ENCODE measurements at regions not wholly inside any gene's neighbourhood (a gene's known extent, or its start where the extent isn't known, plus 50 kb on each side); places are given as distances from the start of the nearest gene placed in this dataset.
A peak's percentile ranks its signal among the peaks of the same experiment; 100 is the strongest.

GRCh38 chr12:115657081-115658013 is 620.1 kb downstream of the MED13L start:
- no peak overlapping the region for H3K4me3 ChIP-seq
- H3K27me3 ChIP-seq (ENCODE audit: control insufficient read depth in 3 of 3, insufficient read depth in 3 of 3, low read length in 2 of 3) = no peaks in the 10 kb centered on the region
- H3K9me3 ChIP-seq (ENCODE audit: control insufficient read depth in 4 of 4, insufficient read depth in 3 of 4, low read length in 3 of 4) = no peaks in the 10 kb centered on the region
- no peak for TF ChIP-seq CTCF (IDR thresholded peaks at IDR 0.05; ENCODE audit: control extremely low read depth, extremely low read depth)
- no peak for DNase-seq
- H3K4me1 ChIP-seq (ENCODE audit: control insufficient read depth in 5 of 5, insufficient read depth in 5 of 5, low read length in 5 of 5) = peaks cover 0 to 11% (median 0%) of the 10 kb centered on the region in 5 donors
- 64 to 69% methylated on average over 6 to 7 of the region's 7 CpGs for WGBS, 2 donors
- H3K27ac ChIP-seq (ENCODE audit: low read depth in 1 of 2, low read length in 1 of 2) = peak overlapping the region in 1 of 2 donors; percentile 40
- no peaks in the 10 kb centered on the region for H3K36me3 ChIP-seq (ENCODE audit: control insufficient read depth in 4 of 4, insufficient read depth in 4 of 4, low read length in 4 of 4)
- no peak for ATAC-seq (ENCODE audit: insufficient read depth, low FRiP score)
- no peak overlapping the region for H3K9ac ChIP-seq (ENCODE audit: insufficient read depth in 1 of 2, low read length in 2 of 2)

- no peak overlapping the region for H3K27ac ChIP-seq (ENCODE audit: low read depth in 1 of 2, low read length in 1 of 2)
- no peak for TF ChIP-seq CTCF (IDR thresholded peaks at IDR 0.05; ENCODE audit: control extremely low read depth, extremely low read depth)
- no peak overlapping the region for H3K4me3 ChIP-seq
- H3K9me3 ChIP-seq (ENCODE audit: control insufficient read depth in 4 of 4, insufficient read depth in 3 of 4, low read length in 3 of 4) = peaks cover 0 to 3% (median 0%) of the 10 kb centered on the region in 4 donors
- H3K4me1 ChIP-seq (ENCODE audit: control insufficient read depth in 5 of 5, insufficient read depth in 5 of 5, low read length in 5 of 5) = peaks cover 0 to 7% (median 0%) of the 10 kb centered on the region in 5 donors
- WGBS, 2 donors = 75 to 79% methylated on average over 10 of the region's 10 CpGs
- H3K36me3 ChIP-seq (ENCODE audit: control insufficient read depth in 4 of 4, insufficient read depth in 4 of 4, low read length in 4 of 4) = no peaks in the 10 kb centered on the region
- no peak for DNase-seq
- no peaks in the 10 kb centered on the region for H3K27me3 ChIP-seq (ENCODE audit: control insufficient read depth in 3 of 3, insufficient read depth in 3 of 3, low read length in 2 of 3)
- H3K9ac ChIP-seq (ENCODE audit: insufficient read depth in 1 of 2, low read length in 2 of 2) = no peak overlapping the region
- ATAC-seq (ENCODE audit: insufficient read depth, low FRiP score) = no peak
Observed at GRCh38 chr12:115650026-115650425, 627.5 kb downstream of the MED13L start.

GRCh38 chr12:115648463-115648862 is 629.0 kb downstream of the MED13L start:
- Histone ChIP-seq H3K4me3 (no peak overlapping the region), H3K9ac (ENCODE audit: insufficient read depth in 1 of 2, low read length in 2 of 2) (no peak overlapping the region), H3K9me3 (ENCODE audit: control insufficient read depth in 4 of 4, insufficient read depth in 3 of 4, low read length in 3 of 4) (peaks cover 0 to 3% (median 0%) of the 10 kb centered on the region in 4 donors), H3K4me1 (ENCODE audit: control insufficient read depth in 5 of 5, insufficient read depth in 5 of 5, low read length in 5 of 5) (peaks cover 0 to 7% (median 0%) of the 10 kb centered on the region in 5 donors), H3K36me3 (ENCODE audit: control insufficient read depth in 4 of 4, insufficient read depth in 4 of 4, low read length in 4 of 4) (no peaks in the 10 kb centered on the region), H3K27ac (ENCODE audit: low read depth in 1 of 2, low read length in 1 of 2) (no peak overlapping the region), H3K27me3 (ENCODE audit: control insufficient read depth in 3 of 3, insufficient read depth in 3 of 3, low read length in 2 of 3) (no peaks in the 10 kb centered on the region)
- WGBS, 2 donors = 29 to 50% methylated on average over 1 of the region's 1 CpG
- ATAC-seq (ENCODE audit: insufficient read depth, low FRiP score) (no peak), DNase-seq (no peak)
- TF ChIP-seq CTCF (IDR thresholded peaks at IDR 0.05; ENCODE audit: control extremely low read depth, extremely low read depth) = no peak
